HL-60 (cell line): ENCODE measurements at regions not wholly inside any gene's neighbourhood (a gene's known extent, or its start where the extent isn't known, plus 50 kb on each side); places are given as distances from the start of the nearest gene placed in this dataset.

Experiments
- DNase-seq, 2 experiments: peaks; one replicate each; pipeline ENCODE4 v3.0.0-alpha.2; 2010 to 2020; ENCODE audit warnings: low read depth in 1 of 2, low spot score in 1 of 2
- H3K27ac ChIP-seq: fragments of 250-450 bp; sonication (Bioruptor Pico); replicated peaks from 2 replicates; pipeline ENCODE4 v1.5.1; 2020; ENCODE audit warnings: mild to moderate bottlenecking, moderate library complexity
- H3K27me3 ChIP-seq: fragments of 250-450 bp; sonication (Bioruptor Pico); 2 replicates; pipeline ENCODE4 v1.5.1; 2021; ENCODE audit warnings: mild to moderate bottlenecking, moderate library complexity; ENCODE audit not compliant: insufficient read depth, poor library complexity, severe bottlenecking
- H3K4me3 ChIP-seq: replicated peaks from 2 replicates; pipeline ENCODE4 v1.5.1; 2011; ENCODE audit warnings: mild to moderate bottlenecking, control low read depth, low read length; ENCODE audit not compliant: insufficient read depth
- GABPA ChIP-seq: IDR thresholded peaks from 2 replicates; pipeline ENCODE4 v1.6.1; 2012; ENCODE audit warnings: low read depth
- POLR2AphosphoS5 ChIP-seq: IDR thresholded peaks from 2 replicates; pipeline ENCODE4 v1.6.1; 2012; ENCODE audit warnings: low read depth
- SPI1 ChIP-seq: IDR thresholded peaks from 2 replicates; pipeline ENCODE4 v1.6.1; 2012; ENCODE audit warnings: low read depth, mild to moderate bottlenecking, borderline replicate concordance
- TF ChIP-seq, protein P1 (sequence below): IDR thresholded peaks from 2 replicates; pipeline ENCODE4 v1.6.1; 2012; ENCODE audit warnings: low read depth; ENCODE audit not compliant: insufficient replicate concordance
- TF ChIP-seq, protein P2 (sequence below): IDR thresholded peaks from one replicate; pipeline ENCODE4 v1.5.1; 2011; ENCODE audit warnings: low read length, control low read depth, inconsistent platforms; ENCODE audit not compliant: insufficient read depth

GRCh38 chr5:2626572-2626971, 124.9 kb downstream of the IRX2 start:
- Histone ChIP-seq H3K4me3 (no peak overlapping the region), H3K27ac (no peak overlapping the region), H3K27me3 (no peaks in the 10 kb centered on the region)
- no peak for TF ChIP-seq GABPA
- TF ChIP-seq, protein P1, sequence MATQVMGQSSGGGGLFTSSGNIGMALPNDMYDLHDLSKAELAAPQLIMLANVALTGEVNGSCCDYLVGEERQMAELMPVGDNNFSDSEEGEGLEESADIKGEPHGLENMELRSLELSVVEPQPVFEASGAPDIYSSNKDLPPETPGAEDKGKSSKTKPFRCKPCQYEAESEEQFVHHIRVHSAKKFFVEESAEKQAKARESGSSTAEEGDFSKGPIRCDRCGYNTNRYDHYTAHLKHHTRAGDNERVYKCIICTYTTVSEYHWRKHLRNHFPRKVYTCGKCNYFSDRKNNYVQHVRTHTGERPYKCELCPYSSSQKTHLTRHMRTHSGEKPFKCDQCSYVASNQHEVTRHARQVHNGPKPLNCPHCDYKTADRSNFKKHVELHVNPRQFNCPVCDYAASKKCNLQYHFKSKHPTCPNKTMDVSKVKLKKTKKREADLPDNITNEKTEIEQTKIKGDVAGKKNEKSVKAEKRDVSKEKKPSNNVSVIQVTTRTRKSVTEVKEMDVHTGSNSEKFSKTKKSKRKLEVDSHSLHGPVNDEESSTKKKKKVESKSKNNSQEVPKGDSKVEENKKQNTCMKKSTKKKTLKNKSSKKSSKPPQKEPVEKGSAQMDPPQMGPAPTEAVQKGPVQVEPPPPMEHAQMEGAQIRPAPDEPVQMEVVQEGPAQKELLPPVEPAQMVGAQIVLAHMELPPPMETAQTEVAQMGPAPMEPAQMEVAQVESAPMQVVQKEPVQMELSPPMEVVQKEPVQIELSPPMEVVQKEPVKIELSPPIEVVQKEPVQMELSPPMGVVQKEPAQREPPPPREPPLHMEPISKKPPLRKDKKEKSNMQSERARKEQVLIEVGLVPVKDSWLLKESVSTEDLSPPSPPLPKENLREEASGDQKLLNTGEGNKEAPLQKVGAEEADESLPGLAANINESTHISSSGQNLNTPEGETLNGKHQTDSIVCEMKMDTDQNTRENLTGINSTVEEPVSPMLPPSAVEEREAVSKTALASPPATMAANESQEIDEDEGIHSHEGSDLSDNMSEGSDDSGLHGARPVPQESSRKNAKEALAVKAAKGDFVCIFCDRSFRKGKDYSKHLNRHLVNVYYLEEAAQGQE: no peak
- no peak for TF ChIP-seq POLR2AphosphoS5
- no peak for TF ChIP-seq SPI1
- TF ChIP-seq, protein P2, sequence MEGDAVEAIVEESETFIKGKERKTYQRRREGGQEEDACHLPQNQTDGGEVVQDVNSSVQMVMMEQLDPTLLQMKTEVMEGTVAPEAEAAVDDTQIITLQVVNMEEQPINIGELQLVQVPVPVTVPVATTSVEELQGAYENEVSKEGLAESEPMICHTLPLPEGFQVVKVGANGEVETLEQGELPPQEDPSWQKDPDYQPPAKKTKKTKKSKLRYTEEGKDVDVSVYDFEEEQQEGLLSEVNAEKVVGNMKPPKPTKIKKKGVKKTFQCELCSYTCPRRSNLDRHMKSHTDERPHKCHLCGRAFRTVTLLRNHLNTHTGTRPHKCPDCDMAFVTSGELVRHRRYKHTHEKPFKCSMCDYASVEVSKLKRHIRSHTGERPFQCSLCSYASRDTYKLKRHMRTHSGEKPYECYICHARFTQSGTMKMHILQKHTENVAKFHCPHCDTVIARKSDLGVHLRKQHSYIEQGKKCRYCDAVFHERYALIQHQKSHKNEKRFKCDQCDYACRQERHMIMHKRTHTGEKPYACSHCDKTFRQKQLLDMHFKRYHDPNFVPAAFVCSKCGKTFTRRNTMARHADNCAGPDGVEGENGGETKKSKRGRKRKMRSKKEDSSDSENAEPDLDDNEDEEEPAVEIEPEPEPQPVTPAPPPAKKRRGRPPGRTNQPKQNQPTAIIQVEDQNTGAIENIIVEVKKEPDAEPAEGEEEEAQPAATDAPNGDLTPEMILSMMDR: no peak
- DNase-seq: no peak

- H3K27me3 ChIP-seq: no peaks in the 10 kb centered on the region
- H3K27ac ChIP-seq: no peak overlapping the region
- no peak for DNase-seq
- no peak overlapping the region for H3K4me3 ChIP-seq
- TF ChIP-seq GABPA (no peak), POLR2AphosphoS5 (no peak), SPI1 (no peak)
- TF ChIP-seq, protein P2: no peak
- TF ChIP-seq, protein P1: no peak
These were observed 128.6 kb downstream of the IRX2 start for GRCh38 chr5:2622866-2623265.

DNA sequence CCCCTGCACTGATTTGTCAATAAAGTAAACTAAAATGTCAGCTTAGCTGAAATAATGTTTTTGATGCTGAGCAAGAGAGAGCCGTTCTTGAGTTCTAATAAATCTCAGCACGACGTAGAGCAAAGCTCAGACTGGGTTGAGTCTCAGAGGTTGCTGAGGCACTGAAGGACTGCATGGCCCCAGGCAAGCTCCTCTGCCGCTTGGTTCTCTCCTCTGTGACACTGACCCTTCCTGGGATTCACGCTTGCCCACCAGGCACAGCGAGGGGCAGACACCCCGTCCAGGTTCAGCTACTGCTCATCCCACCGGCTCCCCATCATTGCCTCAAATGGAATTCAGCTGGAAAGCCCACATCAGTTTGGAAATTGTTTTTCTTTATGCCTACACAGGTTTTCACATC, 129.8 kb downstream of the IRX2 start:
- H3K27ac ChIP-seq: no peak overlapping the region
- H3K4me3 ChIP-seq: no peak overlapping the region
- no peaks in the 10 kb centered on the region for H3K27me3 ChIP-seq
- DNase-seq: no peak
- TF ChIP-seq, protein P1: no peak
- TF ChIP-seq POLR2AphosphoS5 (no peak), GABPA (no peak)
- TF ChIP-seq, protein P2: no peak
